ENCODE measurements at regions not wholly inside any gene's neighbourhood (a gene's known extent, or its start where the extent isn't known, plus 50 kb on each side); places are given as distances from the start of the nearest gene placed in this dataset.

GRCh38 chr7:35485436-35485835 is 209.5 kb downstream of the HERPUD2 start:
- TF ChIP-seq CTCF (IDR thresholded peaks at IDR 0.05): no peak
- TF ChIP-seq POLR2A (IDR thresholded peaks at IDR 0.05): no peak

All from transverse colon (tissue), 3 donors.